ENCODE measurements at regions not wholly inside any gene's neighbourhood (a gene's known extent, or its start where the extent isn't known, plus 50 kb on each side); places are given as distances from the start of the nearest gene placed in this dataset.

DNA sequence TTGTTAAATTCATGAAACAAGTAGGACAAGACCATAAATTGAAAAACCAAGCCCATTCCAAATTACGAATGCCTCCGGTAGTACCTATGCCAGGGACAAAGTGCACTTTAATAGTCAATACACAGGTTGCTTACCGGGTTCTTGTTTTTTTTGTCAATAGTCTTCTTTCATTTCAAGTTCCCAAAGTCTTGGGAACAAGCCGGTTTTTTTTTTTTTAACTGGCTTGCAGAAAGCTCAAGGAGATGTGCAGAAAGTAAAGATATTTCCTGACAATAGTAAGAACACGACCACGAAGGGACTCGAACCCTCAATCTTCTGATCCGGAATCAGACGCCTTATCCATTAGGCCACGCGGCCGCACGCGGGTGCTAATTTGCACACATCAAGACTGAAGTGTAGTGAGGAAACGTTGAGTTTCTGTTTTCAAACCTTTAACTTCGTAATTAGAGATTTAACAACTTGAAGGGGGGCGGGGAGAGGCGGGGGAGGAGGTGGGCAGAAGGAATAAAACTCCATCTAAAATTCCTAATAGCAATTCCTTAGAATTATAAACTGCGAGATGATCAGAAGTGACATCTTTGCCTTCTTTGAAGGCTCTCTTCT lies 181.0 kb downstream of the TRIM27 start:
- H3K4me3 ChIP-seq (ENCODE audit: low read length) = no peak overlapping the region
- peaks cover 3% of the 10 kb centered on the region for H3K9me3 ChIP-seq (ENCODE audit: low read length)
- no peak overlapping the region for H3K27ac ChIP-seq (ENCODE audit: low read length)
- H4K20me1 ChIP-seq (ENCODE audit: insufficient read depth) = no peaks in the 10 kb centered on the region
- H3K36me3 ChIP-seq (ENCODE audit: insufficient read depth, low read length) = no peaks in the 10 kb centered on the region
- H3K4me2 ChIP-seq (ENCODE audit: low read length) = no peak overlapping the region
- TF ChIP-seq SMC3 (conservative IDR thresholded peaks at IDR 0.05; ENCODE audit: poor library complexity) = no peak
- no peak for TF ChIP-seq EZH2 (IDR thresholded peaks at IDR 0.05; ENCODE audit: borderline replicate concordance, insufficient read depth, low read length, poor library complexity, severe bottlenecking)
- TF ChIP-seq TAF1 (IDR thresholded peaks at IDR 0.05; ENCODE audit: low read depth) = no peak
- TF ChIP-seq, protein P1, sequence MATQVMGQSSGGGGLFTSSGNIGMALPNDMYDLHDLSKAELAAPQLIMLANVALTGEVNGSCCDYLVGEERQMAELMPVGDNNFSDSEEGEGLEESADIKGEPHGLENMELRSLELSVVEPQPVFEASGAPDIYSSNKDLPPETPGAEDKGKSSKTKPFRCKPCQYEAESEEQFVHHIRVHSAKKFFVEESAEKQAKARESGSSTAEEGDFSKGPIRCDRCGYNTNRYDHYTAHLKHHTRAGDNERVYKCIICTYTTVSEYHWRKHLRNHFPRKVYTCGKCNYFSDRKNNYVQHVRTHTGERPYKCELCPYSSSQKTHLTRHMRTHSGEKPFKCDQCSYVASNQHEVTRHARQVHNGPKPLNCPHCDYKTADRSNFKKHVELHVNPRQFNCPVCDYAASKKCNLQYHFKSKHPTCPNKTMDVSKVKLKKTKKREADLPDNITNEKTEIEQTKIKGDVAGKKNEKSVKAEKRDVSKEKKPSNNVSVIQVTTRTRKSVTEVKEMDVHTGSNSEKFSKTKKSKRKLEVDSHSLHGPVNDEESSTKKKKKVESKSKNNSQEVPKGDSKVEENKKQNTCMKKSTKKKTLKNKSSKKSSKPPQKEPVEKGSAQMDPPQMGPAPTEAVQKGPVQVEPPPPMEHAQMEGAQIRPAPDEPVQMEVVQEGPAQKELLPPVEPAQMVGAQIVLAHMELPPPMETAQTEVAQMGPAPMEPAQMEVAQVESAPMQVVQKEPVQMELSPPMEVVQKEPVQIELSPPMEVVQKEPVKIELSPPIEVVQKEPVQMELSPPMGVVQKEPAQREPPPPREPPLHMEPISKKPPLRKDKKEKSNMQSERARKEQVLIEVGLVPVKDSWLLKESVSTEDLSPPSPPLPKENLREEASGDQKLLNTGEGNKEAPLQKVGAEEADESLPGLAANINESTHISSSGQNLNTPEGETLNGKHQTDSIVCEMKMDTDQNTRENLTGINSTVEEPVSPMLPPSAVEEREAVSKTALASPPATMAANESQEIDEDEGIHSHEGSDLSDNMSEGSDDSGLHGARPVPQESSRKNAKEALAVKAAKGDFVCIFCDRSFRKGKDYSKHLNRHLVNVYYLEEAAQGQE (IDR thresholded peaks at IDR 0.05; ENCODE audit: borderline replicate concordance) = no peak
- TF ChIP-seq MXI1 (conservative IDR thresholded peaks at IDR 0.05; ENCODE audit: poor library complexity, severe bottlenecking) = no peak
- TF ChIP-seq EP300 (conservative IDR thresholded peaks at IDR 0.05; ENCODE audit: poor library complexity, severe bottlenecking) = no peak
- no peak for TF ChIP-seq POLR2AphosphoS5 (IDR thresholded peaks at IDR 0.05)
- TF ChIP-seq, protein P2, sequence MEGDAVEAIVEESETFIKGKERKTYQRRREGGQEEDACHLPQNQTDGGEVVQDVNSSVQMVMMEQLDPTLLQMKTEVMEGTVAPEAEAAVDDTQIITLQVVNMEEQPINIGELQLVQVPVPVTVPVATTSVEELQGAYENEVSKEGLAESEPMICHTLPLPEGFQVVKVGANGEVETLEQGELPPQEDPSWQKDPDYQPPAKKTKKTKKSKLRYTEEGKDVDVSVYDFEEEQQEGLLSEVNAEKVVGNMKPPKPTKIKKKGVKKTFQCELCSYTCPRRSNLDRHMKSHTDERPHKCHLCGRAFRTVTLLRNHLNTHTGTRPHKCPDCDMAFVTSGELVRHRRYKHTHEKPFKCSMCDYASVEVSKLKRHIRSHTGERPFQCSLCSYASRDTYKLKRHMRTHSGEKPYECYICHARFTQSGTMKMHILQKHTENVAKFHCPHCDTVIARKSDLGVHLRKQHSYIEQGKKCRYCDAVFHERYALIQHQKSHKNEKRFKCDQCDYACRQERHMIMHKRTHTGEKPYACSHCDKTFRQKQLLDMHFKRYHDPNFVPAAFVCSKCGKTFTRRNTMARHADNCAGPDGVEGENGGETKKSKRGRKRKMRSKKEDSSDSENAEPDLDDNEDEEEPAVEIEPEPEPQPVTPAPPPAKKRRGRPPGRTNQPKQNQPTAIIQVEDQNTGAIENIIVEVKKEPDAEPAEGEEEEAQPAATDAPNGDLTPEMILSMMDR (IDR thresholded peaks at IDR 0.05; ENCODE audit: poor library complexity, severe bottlenecking) = no peak
- no peaks in the 10 kb centered on the region for H3K79me2 ChIP-seq (replicated peaks; ENCODE audit: insufficient read depth, low read length)
- H3K27me3 ChIP-seq (ENCODE audit: insufficient read depth, low read depth, low read length) = peaks cover 94% of the 10 kb centered on the region
- H3F3A ChIP-seq (ENCODE audit: insufficient read depth, low read length, poor library complexity, severe bottlenecking) = no peaks in the 10 kb centered on the region
- H2AFZ ChIP-seq (ENCODE audit: low read depth, low read length) = no peak overlapping the region
- no peak overlapping the region for H3K9ac ChIP-seq (ENCODE audit: low read length)
- H3K9me2 ChIP-seq (ENCODE audit: insufficient read depth, low read length) = no peaks in the 10 kb centered on the region

DNA sequence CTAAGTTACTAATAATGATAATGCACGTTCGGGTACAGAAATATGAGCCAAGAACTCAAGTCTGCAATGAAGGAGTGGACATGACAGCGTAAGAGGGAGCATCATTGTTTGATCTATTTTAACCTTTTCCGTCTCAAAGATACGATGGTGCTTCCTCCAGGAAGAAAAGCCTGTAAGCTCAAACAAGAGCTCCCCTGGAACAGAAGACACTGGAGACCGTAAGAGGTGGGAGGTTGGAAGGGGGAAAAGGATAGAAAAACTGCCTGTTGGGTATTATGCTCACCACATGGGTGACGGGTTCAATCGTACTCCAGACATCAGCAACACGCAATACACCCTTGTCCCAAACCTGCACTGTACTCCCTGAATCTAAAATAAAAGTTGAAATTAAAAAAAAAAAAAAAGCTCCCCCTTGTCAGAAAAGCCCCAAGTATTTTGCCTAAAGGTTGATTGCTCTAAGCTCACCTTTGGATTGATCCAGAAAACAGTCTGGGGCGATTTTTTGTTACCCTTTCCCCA lies 180.5 kb downstream of the TRIM27 start:
- no peak for TF ChIP-seq SMC3 (conservative IDR thresholded peaks at IDR 0.05; ENCODE audit: poor library complexity)
- no peak for TF ChIP-seq TAF1 (IDR thresholded peaks at IDR 0.05; ENCODE audit: low read depth)
- TF ChIP-seq EP300 (conservative IDR thresholded peaks at IDR 0.05; ENCODE audit: poor library complexity, severe bottlenecking) = no peak
- TF ChIP-seq RAD21 (conservative IDR thresholded peaks at IDR 0.05) = no peak
- no peak for TF ChIP-seq EZH2 (IDR thresholded peaks at IDR 0.05; ENCODE audit: borderline replicate concordance, insufficient read depth, low read length, poor library complexity, severe bottlenecking)
- TF ChIP-seq, protein P1 (IDR thresholded peaks at IDR 0.05; ENCODE audit: borderline replicate concordance) = no peak
- TF ChIP-seq MXI1 (conservative IDR thresholded peaks at IDR 0.05; ENCODE audit: poor library complexity, severe bottlenecking) = no peak
- TF ChIP-seq POLR2AphosphoS5 (IDR thresholded peaks at IDR 0.05) = no peak
- TF ChIP-seq, protein P2 (IDR thresholded peaks at IDR 0.05; ENCODE audit: poor library complexity, severe bottlenecking) = no peak
- Histone ChIP-seq H3K27ac (ENCODE audit: low read length) (no peak overlapping the region), H2AFZ (ENCODE audit: low read depth, low read length) (no peak overlapping the region), H3K4me2 (ENCODE audit: low read length) (no peak overlapping the region), H3K4me3 (ENCODE audit: low read length) (no peak overlapping the region), H3K79me2 (replicated peaks; ENCODE audit: insufficient read depth, low read length) (no peaks in the 10 kb centered on the region), H4K20me1 (ENCODE audit: insufficient read depth) (no peaks in the 10 kb centered on the region), H3K36me3 (ENCODE audit: insufficient read depth, low read length) (no peaks in the 10 kb centered on the region), H3K9ac (ENCODE audit: low read length) (no peak overlapping the region), H3F3A (ENCODE audit: insufficient read depth, low read length, poor library complexity, severe bottlenecking) (no peaks in the 10 kb centered on the region), H3K9me3 (ENCODE audit: low read length) (no peaks in the 10 kb centered on the region), H3K27me3 (ENCODE audit: insufficient read depth, low read depth, low read length) (peaks cover 94% of the 10 kb centered on the region), H3K9me2 (ENCODE audit: insufficient read depth, low read length) (no peaks in the 10 kb centered on the region)

All from neural cell (in vitro differentiated cells).